DND-41 (cell line): ENCODE measurements at regions not wholly inside any gene's neighbourhood (a gene's known extent, or its start where the extent isn't known, plus 50 kb on each side); places are given as distances from the start of the nearest gene placed in this dataset.
"Not testable (repeated sequence)": the region's sequence is repeated elsewhere in the genome, so short reads cannot be mapped to it uniquely, and the experiment has no call there.

Source experiments
- ATAC-seq: fragments of 200-7000 bp; cut with Tn5 transposase; 3 replicates; pipeline ENCODE4 v1.9.1; 2021; ENCODE audit warnings: low read depth; ENCODE audit not compliant: insufficient read depth
- DNase-seq: peaks from one replicate; pipeline ENCODE4 v3.0.0-alpha.2; 2020
- H2AFZ ChIP-seq: 2 replicates; pipeline ENCODE4 v1.6.0; 2012; ENCODE audit warnings: low read depth, low read length
- H3K27ac ChIP-seq: 2 replicates; pipeline ENCODE4 v1.5.1; 2012; ENCODE audit warnings: low read length, inconsistent platforms
- H3K27me3 ChIP-seq: fragments of 200-600 bp; sonication (generic); 2 replicates; pipeline ENCODE4 v1.6.0; 2012; ENCODE audit warnings: low read length, mild to moderate bottlenecking, inconsistent platforms; ENCODE audit not compliant: insufficient read depth, poor library complexity
- H3K36me3 ChIP-seq: 2 replicates; pipeline ENCODE4 v1.5.1; 2012; ENCODE audit warnings: low read length, inconsistent platforms; ENCODE audit not compliant: insufficient read depth
- H3K4me1 ChIP-seq: 2 replicates; pipeline ENCODE4 v1.5.1; 2012; ENCODE audit warnings: mild to moderate bottlenecking, low read length; ENCODE audit not compliant: insufficient read depth
- H3K4me2 ChIP-seq: 2 replicates; pipeline ENCODE4 v1.6.0; 2012; ENCODE audit warnings: mild to moderate bottlenecking, moderate library complexity, low read length, inconsistent platforms; ENCODE audit not compliant: insufficient read depth
- H3K4me3 ChIP-seq, 2 experiments: fragments of 200-600 bp in 1 of 2; shearing (Covaris generic) in 1 of 2; 2 replicates each; pipeline ENCODE4 v1.5.1; 2012 to 2016; ENCODE audit warnings: inconsistent platforms in 2 of 2, low read length in 2 of 2, mild to moderate bottlenecking in 2 of 2, low read depth in 1 of 2, moderate library complexity in 1 of 2
- H3K79me2 ChIP-seq: 2 replicates; pipeline ENCODE4 v1.6.0; 2012; ENCODE audit warnings: low read length, inconsistent platforms; ENCODE audit not compliant: insufficient read depth
- H3K9ac ChIP-seq: 2 replicates; pipeline ENCODE4 v1.6.0; 2012; ENCODE audit warnings: low read depth, mild to moderate bottlenecking, inconsistent platforms, low read length, moderate library complexity
- H3K9me3 ChIP-seq: 2 replicates; pipeline ENCODE4 v1.5.1; 2012; ENCODE audit warnings: low read length, moderate library complexity, mild to moderate bottlenecking, inconsistent platforms; ENCODE audit not compliant: insufficient read depth, severe bottlenecking
- H4K20me1 ChIP-seq: 2 replicates; pipeline ENCODE4 v1.6.0; 2012; ENCODE audit warnings: low read length; ENCODE audit not compliant: insufficient read depth
- CTCF ChIP-seq: IDR thresholded peaks from 2 replicates; pipeline ENCODE4 v1.5.1; 2012; ENCODE audit warnings: borderline replicate concordance, low read length, moderate library complexity, mild to moderate bottlenecking; ENCODE audit not compliant: poor library complexity, severe bottlenecking; ENCODE audit errors: extremely low read depth
- EZH2 ChIP-seq: IDR thresholded peaks from 3 replicates; pipeline ENCODE4 v1.6.1; 2012; ENCODE audit warnings: borderline replicate concordance, low read depth, mild to moderate bottlenecking, moderate library complexity, low read length, inconsistent platforms; ENCODE audit not compliant: severe bottlenecking

DNA sequence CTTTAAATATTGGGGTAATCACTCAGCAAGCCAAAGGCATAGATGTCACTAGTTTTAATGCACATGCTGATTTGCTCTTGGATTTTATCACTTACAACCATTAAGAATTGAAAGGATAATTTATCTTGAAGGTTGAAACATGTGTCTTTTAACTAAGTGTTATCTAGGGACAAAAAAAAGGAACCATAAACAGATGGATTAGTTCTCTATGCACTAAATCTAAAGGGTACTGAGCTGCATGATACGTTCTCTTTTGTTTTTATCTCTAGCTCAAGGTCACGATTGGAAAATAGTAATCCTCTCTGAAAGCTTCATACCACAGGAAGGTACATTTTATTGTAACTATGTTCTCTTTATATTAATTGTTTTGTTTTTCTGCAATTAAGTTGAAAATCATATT lies 1426.6 kb downstream of the GRIK2 start:
- no peak overlapping the region for H2AFZ ChIP-seq

DNA sequence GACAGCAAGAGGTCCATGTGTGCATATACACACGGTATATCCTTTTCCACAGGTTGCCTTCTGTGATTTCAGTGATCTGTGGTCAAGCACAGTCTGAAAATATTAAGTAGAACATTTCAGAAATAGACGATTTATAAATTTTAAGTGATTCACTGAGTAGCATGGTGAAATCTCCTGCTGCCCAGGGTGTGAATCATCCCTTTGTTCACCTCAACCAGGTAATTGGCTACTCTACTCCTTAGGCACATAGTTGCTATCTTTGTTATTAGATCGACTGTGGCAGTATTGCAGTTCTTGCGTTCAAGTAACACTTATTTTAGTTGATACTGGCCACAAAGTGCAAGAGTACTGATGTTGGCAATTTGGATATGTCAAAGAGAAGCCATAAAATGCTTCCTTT lies 1421.7 kb downstream of the GRIK2 start:
- no peak overlapping the region for H3K9ac ChIP-seq
- DNase-seq (no peak), ATAC-seq (no peak)
- no peaks in the 10 kb centered on the region for H4K20me1 ChIP-seq
- H3K4me2 ChIP-seq = no peak overlapping the region
- H3K79me2 ChIP-seq = no peaks in the 10 kb centered on the region
- H3K4me3 ChIP-seq = no peak overlapping the region
- TF ChIP-seq CTCF (no peak), EZH2 (no peak)
- H3K27me3 ChIP-seq = no peaks in the 10 kb centered on the region
- H3K4me1 ChIP-seq = no peaks in the 10 kb centered on the region
- H2AFZ ChIP-seq = no peak overlapping the region
- no peak overlapping the region for H3K27ac ChIP-seq
- no peaks in the 10 kb centered on the region for H3K9me3 ChIP-seq
- no peaks in the 10 kb centered on the region for H3K36me3 ChIP-seq

More for the DNA sequence above, 1426.6 kb downstream of the GRIK2 start:
- Histone ChIP-seq H4K20me1 (no peaks in the 10 kb centered on the region), H3K4me1 (no peaks in the 10 kb centered on the region), H3K4me3 (no peak overlapping the region), H3K9me3 (no peaks in the 10 kb centered on the region), H3K36me3 (no peaks in the 10 kb centered on the region), H3K4me2 (no peak overlapping the region), H3K79me2 (no peaks in the 10 kb centered on the region), H3K27me3 (no peaks in the 10 kb centered on the region), H3K9ac (no peak overlapping the region), H3K27ac (no peak overlapping the region)
- DNase-seq = no peak
- no peak for ATAC-seq
- TF ChIP-seq CTCF (no peak), EZH2 (no peak)

- no peak for TF ChIP-seq CTCF
- no peak for TF ChIP-seq EZH2
- Histone ChIP-seq H3K9ac (no peak overlapping the region), H3K4me1 (no peaks in the 10 kb centered on the region), H3K36me3 (no peaks in the 10 kb centered on the region), H3K27me3 (no peaks in the 10 kb centered on the region), H3K4me3 (no peak overlapping the region), H3K79me2 (no peaks in the 10 kb centered on the region), H4K20me1 (no peaks in the 10 kb centered on the region), H3K4me2 (no peak overlapping the region), H2AFZ (no peak overlapping the region), H3K27ac (no peak overlapping the region), H3K9me3 (no peaks in the 10 kb centered on the region)
- no peak for DNase-seq
- ATAC-seq = no peak
These were observed 1420.2 kb downstream of the GRIK2 start for GRCh38 chr6:102813489-102814275.

DNA sequence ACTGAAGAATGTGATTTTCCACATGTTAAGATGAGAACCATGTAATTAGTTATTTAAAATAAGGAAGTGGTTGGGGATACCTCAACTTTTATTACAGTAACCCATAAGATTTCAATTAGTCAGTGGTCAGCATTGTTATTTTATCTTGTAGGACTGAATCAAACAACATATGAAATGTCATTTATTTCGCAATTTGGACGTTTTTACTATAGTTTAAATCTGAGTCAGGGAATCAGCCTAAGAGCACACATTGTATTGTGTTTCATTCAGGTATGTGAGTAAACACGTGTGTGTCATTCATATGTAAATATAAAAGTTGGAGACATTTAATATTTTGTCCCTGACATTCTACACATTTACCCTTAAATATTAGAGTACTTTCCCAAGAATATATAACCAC lies 1418.7 kb downstream of the GRIK2 start:
- no peaks in the 10 kb centered on the region for H3K79me2 ChIP-seq
- TF ChIP-seq EZH2 (no peak), CTCF (no peak)
- DNase-seq (no peak), ATAC-seq (no peak)
- no peaks in the 10 kb centered on the region for H3K9me3 ChIP-seq
- H3K27me3 ChIP-seq = no peaks in the 10 kb centered on the region
- no peak overlapping the region for H3K9ac ChIP-seq
- H3K4me1 ChIP-seq = no peaks in the 10 kb centered on the region
- no peaks in the 10 kb centered on the region for H4K20me1 ChIP-seq
- H3K4me2 ChIP-seq = no peak overlapping the region
- no peak overlapping the region for H3K27ac ChIP-seq
- H3K36me3 ChIP-seq = no peaks in the 10 kb centered on the region
- no peak overlapping the region for H2AFZ ChIP-seq
- no peak overlapping the region for H3K4me3 ChIP-seq

DNA sequence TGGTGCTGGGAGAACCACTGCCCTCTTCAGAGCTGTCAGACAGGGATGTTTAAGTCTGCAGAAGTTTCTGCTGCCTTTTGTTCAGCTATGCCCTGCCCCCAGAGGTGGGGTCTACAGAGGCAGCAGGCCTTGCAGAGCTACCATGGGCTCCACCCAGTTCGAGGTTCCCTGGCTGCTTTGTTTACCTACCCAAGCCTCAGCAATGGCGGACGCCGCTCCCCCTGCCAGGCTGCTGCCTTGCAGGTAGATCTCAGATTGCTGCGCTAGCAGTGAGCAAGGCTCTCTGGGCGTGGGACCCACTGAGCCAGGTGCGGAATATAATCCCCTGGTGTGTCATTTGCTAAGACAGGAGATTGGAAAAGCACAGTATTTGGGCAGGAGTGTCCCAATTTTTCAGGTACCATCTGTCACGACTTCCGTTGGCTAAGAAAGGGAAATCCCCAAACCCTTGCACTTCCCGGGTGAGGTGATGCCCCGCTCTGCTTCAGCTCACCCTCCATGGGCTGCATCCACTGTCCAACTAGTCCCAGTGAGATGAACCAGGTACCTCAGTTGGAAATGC lies 1415.5 kb downstream of the GRIK2 start:
- not testable (repeated sequence) for H3K27ac ChIP-seq, H3K36me3 ChIP-seq, H3K4me3 ChIP-seq, H3K79me2 ChIP-seq, H3K4me2 ChIP-seq, H3K4me1 ChIP-seq, H4K20me1 ChIP-seq, H3K27me3 ChIP-seq, DNase-seq, H3K9ac ChIP-seq, H3K9me3 ChIP-seq, ATAC-seq, H2AFZ ChIP-seq
